ENCODE measurements at regions not wholly inside any gene's neighbourhood (a gene's known extent, or its start where the extent isn't known, plus 50 kb on each side); places are given as distances from the start of the nearest gene placed in this dataset.

DNA sequence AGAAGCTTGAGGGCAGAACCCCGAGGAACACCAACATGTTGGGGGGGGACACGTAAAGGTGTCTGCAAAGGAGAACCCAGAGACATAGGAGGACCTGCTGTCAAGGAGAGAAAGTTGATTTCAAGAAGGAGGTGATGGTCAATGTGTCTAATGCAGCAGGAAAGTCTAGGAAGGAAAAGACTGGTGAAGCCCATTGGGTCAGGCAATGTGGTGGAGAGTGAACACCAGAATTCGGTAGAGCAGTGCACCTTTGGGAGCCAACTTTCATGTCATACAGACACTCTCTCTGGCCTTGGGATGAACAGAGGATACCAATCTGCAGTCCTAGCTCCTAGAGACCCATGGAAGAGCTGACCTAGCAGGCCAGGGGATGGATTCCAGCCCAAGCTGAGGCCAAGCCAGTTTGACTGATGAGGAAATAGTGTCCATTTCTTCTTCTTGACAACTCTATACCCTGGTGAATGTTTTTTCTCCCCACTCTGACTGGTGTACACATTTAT, 101.9 kb downstream of the MYCN start:
- DNase-seq, result no peak

DNA sequence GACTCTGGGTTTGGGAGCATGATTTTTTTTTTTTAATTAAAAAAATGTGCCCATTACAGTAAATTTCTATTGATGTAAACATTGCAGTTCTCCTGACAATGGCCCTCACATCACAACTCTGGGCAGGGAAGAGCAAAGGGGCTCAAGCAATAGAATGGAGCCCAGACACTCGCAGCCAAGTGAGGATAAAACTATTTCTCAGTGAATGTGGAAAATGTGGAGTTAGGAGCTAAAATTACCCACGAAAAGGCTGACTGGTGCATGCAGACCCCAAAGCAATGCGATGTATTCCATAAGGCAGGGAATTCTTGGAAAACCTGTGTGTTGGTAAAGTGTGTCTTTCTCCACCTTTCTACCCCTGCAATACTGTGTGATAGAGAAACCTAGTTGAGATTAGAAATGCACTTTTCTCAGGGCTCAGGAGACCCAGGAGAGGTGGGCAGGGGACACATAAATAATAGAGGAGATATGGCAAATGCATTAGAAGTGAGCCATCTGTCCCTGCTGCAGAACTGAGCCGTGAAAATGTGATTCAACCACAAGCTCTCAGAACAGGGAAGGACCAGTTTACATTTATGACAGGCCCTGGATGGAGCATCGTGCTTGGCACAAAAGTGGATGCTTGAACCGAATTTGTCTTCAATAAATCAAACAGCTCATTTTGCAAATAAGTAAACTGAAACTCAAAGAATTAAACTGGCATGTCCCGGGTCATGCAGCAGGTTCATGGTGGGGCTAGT, 100.1 kb downstream of the MYCN start:
- DNase-seq, result no peak

DNA sequence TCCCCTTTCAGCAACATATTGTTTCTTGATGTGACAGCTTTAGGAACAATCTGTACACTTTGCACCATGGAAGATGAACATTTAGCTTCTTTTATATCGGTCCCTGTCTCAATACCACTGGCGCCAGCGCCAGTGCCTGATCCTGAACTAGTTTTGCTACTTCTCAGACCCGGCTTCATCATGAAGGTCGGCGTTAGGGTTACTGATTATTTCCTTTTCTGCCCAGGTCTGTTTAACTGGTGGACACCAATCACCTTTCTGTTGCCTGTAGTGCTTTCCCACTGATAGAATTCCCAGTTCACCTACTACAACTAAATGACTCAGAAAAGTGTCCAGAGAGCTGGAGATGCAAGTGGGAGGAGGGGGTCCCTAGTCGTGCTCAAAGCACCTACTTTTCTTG, 99.5 kb downstream of the MYCN start:
- DNase-seq, result no peak

DNA sequence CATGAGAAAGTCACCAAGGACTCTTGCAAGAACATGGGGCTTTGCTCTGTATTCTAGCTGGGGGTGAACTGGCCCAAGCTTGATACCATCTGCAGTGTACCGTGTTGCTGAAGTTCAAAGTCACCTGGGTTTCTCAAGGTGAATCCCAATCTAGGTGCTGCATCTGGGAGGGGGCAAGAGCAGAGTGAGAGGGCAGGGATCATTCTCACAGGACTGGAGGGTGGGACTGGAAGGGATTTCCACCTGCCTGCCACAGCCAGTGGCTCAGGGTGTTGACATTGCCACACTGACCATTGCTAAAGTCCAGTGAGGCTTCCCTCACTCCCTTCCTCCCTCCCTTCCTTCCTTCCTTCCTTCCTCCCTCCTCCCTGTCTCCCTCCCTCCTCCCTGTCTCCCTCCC, 98.7 kb downstream of the MYCN start:
- DNase-seq, result no peak

DNA sequence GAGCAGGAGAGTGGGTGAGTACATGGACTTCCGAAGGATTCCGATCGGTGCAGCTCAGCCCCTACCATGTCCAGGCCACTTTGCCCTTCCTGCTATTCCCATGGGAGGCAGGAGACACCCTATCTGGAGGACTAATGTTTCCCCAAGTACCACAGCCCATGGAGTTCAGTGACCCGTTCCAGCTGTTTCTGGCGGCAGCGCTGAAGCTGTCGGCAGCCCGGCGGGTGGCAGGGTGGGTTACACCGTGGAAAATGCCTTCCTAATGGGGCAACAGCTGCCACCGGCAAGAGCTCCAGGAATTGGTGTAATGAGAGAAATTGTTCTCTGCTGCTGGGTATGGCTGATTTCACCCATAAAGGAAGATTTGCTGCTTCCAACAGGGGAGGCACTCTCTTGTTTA, 98.3 kb downstream of the MYCN start:
- no peak for DNase-seq

DNA sequence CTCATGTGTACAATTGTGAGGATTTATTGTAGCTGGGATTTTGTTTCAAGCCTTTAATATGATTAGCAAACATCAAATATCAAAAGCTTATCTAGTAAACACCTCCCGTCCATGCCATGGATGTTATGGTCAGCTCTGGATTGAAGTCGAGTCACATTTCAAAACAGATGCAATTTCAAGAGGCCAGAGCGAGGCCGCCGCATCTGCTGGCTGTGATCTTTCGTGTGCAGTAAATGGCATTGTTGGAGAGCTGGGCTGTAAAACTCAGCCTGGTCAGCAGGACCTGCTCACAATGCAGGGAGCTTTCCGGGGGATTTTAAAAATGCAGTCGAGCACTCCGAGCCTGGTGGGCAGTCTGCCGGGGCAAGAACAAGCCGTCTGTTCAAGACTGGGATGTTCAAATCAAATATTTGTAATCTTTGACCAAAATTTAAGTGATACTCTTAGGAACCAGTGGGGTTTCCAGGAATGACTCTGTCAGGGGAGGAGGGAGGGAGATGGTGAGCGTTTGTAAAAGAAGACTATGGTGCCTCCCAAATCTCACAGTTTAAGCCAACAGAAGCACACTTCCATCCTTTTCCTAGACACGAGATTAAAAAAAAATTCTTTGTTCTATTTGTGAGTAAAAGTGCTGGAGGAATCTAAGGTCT, 97.6 kb downstream of the MYCN start:
- DNase-seq, result no peak

DNA sequence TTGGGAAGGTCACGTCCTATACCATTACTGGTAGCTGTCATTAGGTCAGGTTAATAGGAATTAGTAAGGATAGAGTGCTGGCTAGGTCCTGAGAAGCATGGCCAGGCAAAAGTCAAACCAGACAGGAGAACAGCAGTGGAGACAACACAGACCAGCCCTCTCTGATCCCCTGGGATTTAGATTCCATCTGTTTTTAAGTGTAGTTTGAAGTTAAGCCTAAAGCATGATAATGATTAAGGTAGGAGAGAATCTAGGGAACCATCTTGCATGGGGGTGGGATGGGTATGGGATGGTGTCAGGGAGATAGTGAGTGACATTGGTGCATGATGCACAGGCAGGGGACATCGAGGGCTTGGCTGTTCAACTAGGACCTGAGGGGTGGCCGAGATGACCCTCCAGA, 96.6 kb downstream of the MYCN start:
- no peak for DNase-seq

DNA sequence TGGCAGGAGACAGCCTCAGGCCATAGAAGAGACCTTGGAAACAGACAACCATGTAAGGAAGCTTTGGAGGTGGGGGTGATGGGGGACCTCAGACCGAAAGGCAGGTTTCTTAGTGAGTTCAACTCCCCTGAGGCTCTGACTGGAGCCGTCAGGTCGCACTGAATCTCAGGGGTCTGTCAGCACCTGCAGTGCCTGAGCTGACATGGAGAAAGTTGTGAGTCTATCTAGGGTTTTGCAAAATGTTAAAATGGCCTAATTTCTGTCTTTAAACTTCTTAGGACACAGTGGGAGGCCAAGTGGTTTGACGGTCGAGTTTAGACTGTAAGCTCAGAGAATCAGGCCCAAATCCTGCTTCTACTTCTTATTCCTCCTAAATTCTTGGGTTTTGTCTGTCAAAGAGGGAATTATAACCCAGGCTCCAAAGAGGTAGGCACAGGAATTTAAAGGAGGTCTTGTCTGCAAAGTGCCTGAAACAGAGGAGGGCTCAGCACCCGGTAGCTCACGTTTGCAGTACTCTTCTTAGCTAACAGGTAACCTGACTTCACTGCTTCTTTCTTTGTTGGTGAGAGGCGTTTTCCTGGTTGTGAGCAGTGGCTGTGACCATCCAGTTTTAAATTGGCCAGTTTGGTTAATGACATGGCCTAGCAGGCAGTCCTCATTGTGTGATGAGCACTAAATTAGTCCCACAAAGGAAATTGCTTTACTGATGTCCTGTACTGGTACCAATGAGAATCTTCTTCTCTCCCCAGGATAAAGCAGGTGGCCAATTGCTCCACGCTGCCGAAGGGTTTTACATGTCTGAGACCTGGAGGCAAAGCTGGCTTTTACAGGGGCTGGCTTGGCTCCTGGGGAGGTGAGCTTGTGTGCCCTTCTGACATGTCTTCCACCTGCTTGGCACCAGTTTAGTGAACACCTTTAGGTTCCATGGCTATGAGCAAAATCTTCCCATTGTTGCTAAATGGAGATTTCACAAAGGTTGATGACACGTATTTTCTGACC, 95.7 kb downstream of the MYCN start:
- DNase-seq, result no peak

DNA sequence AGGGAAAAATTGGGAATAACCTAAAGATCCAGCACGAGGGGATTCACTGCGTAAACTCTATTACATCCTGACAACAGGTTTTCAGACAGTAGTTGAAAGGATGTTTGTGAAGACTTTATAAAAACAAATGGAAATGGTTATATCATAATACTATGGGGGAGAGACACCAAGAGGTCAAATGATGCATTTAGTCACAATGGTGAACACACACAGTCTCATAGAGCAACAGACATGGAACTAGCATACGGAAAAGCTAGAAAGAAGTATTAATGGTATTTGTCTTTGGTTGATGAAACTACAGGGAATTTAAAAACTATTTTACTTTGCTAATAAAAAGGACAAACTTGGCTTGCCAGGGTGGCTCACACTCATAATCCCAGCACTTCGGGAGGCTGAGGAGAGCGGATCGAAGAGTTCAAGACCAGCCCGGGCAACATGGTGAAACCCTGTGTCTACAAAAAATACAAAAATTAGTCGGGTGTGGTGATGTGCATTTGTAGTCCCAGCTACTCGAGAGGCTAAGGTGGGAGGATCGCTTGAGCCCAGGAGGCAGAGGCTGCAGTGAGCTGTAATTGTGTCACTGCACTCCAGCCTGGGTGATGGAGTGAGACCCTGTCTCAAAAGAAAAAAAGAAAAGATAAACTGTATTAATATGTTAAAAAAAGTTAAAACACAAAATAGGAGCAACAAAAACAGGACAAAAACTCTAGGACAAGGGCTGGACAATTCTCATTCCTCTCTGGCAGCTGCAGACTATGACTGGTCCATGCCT, 94.8 kb downstream of the MYCN start:
- DNase-seq, result no peak

DNA sequence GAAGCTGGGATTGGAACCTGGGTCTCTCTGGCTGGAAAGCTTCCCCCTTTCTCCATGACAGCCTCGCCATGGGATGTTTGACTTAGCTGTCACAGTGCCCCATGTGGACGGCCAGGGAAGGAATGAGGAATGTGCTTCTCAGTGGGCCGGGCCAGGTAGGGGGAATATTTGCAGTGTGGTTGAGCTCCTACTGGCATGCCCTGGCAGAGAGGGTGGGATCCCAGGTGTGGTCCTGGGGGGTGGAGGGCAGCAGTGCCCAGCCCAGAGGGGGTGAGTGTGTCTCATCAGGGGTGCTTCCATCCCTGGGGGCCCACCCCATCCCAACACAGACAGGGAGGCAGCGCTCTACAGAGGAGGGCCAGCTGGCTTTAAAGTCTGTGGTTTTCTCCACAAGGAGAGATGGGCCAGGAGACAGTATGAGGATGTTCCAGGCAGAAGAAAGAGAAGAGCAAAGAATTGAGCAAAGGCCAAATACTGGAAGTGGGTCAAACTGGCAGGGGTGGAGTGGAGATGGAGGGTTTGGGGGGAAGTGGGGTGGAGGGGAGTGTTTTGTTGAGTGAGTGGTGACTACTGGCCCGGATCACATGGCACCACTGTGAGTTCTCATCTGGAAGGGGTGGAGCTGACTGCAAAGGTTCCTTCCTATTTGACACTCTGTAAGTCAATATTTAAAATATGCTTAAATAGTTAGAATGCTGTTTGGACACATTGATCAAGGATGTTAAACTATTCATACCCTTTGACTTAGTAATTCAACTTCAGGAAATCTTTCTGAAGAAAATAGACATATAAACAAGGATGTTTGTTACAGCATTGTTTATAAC, 94.0 kb downstream of the MYCN start:
- no peak for DNase-seq

DNA sequence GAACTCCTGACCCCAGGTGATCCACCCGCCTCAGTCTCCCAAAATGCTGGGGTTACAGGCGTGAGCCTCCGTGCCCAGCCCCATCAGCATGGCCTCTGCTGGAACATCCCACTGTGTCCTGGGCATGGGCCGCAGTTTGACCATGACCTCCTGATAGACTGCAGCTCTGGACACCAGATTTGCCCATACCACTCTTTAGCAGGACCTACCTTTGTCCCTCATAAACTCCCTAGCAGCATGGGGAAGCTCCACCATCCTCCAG, 92.6 kb downstream of the MYCN start:
- no peak for DNase-seq

DNA sequence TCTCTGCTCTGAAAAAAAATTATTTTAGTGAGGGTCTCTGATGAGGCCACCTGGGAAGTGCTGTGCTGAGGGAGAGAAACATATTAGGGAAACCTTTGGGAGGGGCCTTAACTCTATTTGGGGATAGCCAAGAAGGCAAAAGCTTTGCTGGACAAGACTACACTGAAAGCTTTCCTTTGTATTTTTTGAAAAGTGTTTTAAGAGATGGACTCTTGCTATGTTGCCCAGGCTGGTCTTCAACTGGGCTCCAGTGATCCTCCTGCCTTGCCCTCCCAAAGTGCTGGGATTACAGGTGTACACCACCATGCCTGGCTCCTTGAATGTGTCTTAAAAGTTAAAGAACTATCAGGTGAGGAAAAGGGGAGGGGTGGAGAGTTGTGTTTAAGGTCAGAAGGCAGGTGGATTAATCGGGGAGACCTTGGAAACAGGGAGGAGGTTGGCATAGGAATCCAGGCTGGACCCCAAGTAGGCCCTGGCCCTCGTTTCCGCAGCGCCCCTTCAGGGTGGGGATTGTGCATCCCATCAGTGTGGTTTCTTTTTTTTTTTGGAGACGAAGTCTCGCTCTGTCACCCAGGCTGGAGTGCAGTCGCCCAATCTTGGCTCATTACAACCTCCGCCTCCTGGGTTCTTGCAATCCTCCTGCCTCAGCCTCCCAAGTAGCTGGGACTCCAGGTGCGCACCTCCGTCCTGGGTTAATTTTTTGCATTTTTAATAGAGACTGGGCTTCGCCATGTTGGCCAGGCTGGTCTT, 92.1 kb downstream of the MYCN start:
- no peak for DNase-seq

DNA sequence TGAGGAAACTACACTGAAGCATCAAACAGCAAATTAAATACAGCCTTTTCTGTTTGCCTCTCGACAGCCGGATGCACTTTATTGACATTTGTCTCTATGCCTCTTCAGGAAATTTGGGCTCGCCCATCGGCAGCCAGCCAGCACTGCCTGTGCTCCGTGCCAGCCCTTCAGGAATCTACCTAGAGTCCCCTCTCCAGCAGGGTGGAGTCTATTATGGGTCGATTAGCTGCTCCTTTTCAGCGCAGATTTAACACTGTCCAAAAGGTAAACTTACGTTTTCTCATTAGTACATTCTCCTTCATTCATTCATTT, 91.5 kb downstream of the MYCN start:
- no peak for DNase-seq

DNA sequence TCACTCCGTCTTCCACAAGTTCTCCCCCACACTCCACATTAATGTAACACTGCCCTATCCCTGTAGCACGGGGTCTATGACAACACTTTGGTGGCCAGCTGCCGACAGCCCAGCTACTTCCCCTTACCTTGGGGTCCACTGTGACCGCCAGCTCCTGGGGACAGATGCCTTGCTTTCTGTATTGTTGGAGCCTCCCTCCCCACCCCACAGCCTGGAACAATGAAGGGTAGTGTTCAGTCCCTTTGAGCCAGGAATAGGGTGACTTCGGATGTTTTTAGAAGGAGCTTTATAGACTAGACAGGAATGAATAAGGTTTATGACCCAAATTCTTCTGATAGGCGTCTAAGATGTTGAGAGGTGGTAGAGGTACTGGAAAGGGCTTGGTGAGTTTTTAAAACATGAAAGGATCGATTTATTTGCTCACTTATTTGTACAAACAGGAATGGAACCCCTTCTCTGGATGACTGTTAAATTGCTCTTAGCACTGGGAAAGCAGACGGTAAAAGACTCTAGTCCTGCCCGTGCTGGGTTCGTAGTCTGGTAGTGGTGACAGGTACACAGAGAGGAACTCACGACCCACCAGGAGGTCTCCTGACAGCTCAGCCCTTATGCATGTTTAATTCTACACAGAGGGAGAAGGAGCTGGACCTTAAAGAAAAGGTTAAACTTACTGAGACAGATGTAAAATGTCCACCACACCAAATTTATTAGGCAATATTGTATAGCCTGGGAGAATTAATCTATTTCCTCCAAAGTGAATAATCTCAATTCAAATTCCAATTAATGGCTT, 90.9 kb downstream of the MYCN start:
- DNase-seq, result no peak

DNA sequence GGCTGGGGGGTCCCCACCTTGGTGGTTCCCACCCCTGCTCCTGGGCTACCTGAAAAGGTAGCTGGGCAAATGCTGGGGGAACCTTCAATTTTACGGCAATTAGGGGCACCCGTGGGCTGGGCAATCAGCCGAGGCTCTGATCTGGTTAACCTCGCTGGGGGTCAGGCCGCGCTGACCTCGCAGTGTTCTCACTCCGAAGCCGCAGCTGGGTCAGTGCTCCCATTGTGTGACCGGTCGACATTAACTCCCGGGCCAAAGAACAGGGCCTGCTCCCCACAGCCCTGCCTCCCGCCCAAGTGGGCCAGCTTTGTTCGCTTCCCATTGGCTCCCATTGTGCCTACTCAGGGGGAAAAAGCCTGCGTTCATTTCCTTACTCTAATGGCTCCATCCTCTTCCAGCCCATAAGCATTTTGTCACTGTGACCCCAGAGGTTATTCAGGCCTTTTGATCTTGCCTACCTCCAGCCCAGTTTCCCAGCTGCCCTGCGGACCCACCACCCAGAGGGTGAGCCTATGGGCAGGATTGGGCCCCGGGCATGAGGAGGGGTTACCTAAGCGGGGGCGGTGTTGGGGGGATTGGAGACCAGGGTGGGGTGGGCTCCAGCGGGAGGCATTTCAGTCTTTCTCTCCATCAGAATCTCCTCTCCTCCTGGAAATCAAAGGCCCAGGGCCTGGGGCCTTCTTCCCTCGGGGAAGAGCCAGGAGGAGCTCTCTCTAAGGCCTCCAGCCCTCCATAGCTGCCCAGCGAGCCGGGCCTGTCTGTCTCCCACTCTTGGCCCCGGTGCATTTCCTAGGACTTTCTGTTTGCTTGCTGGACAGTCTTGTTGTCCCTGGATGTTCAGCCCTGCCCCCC, 90.1 kb downstream of the MYCN start:
- no peak for DNase-seq

DNA sequence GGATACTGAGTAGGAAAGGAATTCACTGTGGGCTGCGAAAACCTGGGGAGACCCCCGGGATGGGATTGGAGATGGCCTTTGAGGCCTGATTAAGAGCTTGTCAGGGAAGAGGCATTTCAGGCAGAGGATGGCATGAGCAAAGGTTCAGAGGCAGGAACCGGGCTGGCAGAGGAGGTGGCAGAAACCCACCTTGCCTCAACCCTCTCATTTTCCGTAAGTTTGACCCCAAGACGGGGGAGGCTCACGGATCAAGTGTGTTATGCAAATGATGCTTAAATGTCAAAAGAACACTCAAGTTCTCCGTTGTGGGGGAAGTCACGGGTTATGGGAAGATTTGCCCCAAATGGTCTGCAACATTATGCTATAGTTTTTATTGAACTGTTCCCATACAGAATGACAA, 88.3 kb downstream of the MYCN start:
- no peak for DNase-seq

DNA sequence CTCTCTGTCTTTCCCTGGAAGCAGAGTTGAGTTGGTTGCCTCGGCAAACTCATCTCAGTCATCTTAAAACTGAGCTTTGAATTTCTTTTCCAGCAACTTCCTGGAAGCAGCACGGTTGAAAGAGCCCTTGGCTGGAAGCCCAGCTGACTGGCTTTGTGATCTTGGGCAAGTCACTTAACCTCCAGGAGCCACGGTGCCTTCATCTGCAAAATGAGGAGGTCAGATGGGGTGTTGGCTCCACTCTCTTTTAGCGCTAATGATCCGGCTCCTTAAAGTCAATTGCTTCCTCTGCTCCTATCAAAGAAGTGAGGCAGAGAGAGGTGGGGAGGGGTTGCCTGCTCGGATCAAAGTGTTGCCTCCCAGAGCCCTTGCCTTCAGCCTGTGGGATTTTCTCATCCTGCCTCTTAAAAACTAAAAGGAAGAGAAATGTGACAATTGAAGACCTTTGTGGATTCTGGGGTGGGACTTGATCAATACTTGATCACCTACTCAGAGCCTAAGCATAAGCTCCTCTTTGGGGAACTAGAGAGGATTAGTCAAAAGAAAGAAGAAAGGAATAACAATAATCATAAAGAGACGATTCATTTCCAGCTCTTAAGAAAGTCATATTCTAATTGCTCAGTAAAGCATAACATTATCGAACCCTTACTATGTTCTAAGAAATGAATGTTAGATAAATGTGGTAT, 86.6 kb downstream of the MYCN start:
- no peak for DNase-seq

DNA sequence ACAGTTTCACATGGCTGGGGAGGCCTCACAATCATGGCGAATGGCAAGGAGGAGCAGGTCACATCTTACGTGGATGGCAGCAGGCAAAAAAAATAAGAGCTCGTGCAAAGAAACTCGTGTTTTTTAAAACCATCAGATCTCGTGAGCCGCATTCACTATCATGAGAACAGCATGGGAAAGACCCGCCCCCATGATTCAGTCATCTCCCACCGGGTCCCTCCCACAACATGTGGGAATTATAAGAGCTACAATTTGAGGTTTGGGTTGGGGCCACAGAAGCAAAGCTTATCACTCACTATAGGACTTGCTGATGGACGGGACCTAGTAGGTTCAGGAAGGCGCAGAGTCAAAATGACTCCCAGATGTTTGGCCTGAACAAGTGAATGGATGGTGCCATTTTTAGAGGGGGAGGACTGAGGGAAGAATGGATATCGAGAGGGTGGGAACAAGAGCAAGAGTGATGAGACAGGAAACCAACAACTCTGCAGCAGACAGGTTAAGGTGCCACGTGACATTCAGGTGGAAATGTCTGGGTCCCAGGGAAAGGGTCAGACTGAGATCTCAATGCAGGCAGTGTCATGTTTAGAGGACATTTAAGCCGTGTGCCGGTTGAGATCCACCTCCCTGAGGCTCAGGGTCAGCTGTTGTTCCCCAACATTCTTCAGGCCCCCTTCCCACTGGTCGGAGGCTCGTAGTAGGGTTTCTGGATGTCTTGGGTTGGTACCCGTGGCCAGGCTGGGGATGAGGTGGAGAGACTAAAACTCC, 85.7 kb downstream of the MYCN start:
- no peak for DNase-seq
